Subcutaneous abdominal adipose tissue (tissue), 5 donors: ENCODE measurements at regions not wholly inside any gene's neighbourhood (a gene's known extent, or its start where the extent isn't known, plus 50 kb on each side); places are given as distances from the start of the nearest gene placed in this dataset.
"Not testable (repeated sequence)": the region's sequence is repeated elsewhere in the genome, so short reads cannot be mapped to it uniquely, and the experiment has no call there.

Experiments used
- H3K27ac ChIP-seq: one replicate; pipeline ENCODE4 v1.7.0; 2013; ENCODE audit warnings: low read depth, mild to moderate bottlenecking, inconsistent platforms, low read length, moderate library complexity
- H3K27me3 ChIP-seq, 5 donors: one replicate each; pipeline ENCODE4 v1.7.0; 2013; ENCODE audit warnings: low read length in 5 of 5, inconsistent platforms in 1 of 5; ENCODE audit not compliant: control insufficient read depth in 5 of 5, insufficient read depth in 4 of 5
- H3K36me3 ChIP-seq, 5 donors: one replicate each; pipeline ENCODE4 v1.7.0; 2013; ENCODE audit warnings: low read length in 5 of 5; ENCODE audit not compliant: control insufficient read depth in 5 of 5, insufficient read depth in 5 of 5
- H3K4me1 ChIP-seq, 5 donors: one replicate each; pipeline ENCODE4 v1.7.0; 2013; ENCODE audit warnings: low read length in 5 of 5, mild to moderate bottlenecking in 3 of 5, moderate library complexity in 1 of 5; ENCODE audit not compliant: control insufficient read depth in 5 of 5, insufficient read depth in 5 of 5
- H3K4me3 ChIP-seq, 5 donors: one replicate each; pipeline ENCODE4 v1.7.0; 2013; ENCODE audit warnings: low read length in 5 of 5, low read depth in 1 of 5
- H3K9ac ChIP-seq, 5 donors: one replicate each; pipeline ENCODE4 v1.7.0; 2013; ENCODE audit warnings: low read length in 5 of 5, mild to moderate bottlenecking in 4 of 5, moderate library complexity in 3 of 5
- H3K9me3 ChIP-seq, 5 donors: one replicate each; pipeline ENCODE4 v1.7.0; 2013; ENCODE audit warnings: low read length in 5 of 5; ENCODE audit not compliant: control insufficient read depth in 5 of 5
- donor health status: healthy.
- donor health status: healthy.
- donor health status: healthy.
- donor health status: healthy.
- donor health status: healthy.

DNA sequence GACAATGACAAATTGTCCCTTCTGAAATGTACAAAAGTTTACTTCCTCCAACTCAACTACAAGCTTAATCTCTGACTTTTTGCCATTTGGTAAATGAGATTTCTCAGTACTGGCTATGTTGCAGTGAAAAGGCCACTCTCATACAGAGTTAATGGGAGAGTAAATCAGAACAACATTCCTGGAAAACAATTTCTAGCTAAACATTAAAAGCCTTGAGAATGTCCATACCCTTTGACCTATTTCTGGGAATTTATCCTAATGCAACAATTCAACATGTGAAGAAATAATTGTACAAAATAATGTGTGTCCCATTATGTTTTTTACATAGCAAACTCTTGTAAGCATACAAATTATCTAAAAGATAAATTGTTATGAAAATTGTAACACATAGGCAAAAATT, 56.3 kb upstream of the SPEF2 start:
- Histone ChIP-seq H3K36me3 (no peaks in the 10 kb centered on the region), H3K4me3 (no peak overlapping the region), H3K27ac (no peak overlapping the region), H3K27me3 (no peaks in the 10 kb centered on the region), H3K9me3 (peaks cover 0 to 33% (median 10%) of the 10 kb centered on the region in 5 donors), H3K9ac (no peak overlapping the region), H3K4me1 (peaks cover 0 to 2% (median 0%) of the 10 kb centered on the region in 5 donors)

DNA sequence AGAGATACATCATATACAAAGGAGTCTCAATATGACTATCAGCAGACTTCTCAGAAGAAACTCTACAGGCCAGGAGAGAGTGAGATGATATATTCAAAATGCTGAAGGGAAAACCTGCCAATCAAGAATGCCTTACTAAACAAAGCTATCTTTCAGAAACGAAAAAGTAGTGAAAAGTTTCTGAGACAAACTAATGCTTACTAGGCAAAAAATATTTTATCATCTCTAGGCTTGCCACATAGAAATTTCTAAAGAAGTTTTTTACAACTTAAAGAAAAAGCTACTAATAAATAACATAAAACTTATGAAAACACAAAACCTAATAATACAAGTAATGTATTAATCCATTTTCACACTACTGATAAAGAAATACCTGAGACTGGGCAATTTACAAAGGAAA, 59.9 kb upstream of the SPEF2 start:
- H3K27ac ChIP-seq: no peak overlapping the region
- peaks cover 0 to 31% (median 17%) of the 10 kb centered on the region in 5 donors for H3K9me3 ChIP-seq
- H3K27me3 ChIP-seq: no peaks in the 10 kb centered on the region
- peaks cover 0 to 2% (median 0%) of the 10 kb centered on the region in 5 donors for H3K4me1 ChIP-seq
- no peaks in the 10 kb centered on the region for H3K36me3 ChIP-seq
- no peak overlapping the region for H3K9ac ChIP-seq
- no peak overlapping the region for H3K4me3 ChIP-seq

DNA sequence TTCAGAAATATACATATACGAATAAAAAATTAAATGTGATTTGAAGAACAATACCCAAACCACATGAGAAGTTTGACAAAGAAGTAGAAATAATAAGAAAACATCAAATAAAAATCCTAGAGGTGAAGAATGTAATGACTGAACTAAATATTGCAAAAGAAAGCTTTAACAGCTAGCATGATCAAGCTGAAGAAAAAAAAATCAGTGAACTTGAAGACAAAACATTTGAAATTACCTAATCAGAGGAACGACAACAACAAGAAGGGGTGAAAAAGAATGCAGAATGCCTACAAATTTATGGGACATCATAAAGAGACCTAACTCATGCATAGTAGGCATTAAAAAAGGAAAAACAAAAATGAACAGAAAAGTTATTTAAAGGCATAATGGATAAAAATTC, 60.5 kb upstream of the SPEF2 start:
- Histone ChIP-seq H3K27ac (no peak overlapping the region), H3K9ac (no peak overlapping the region), H3K9me3 (peaks cover 0 to 30% (median 17%) of the 10 kb centered on the region in 5 donors), H3K4me3 (no peak overlapping the region), H3K27me3 (no peaks in the 10 kb centered on the region), H3K36me3 (no peaks in the 10 kb centered on the region), H3K4me1 (peaks cover 0 to 2% (median 0%) of the 10 kb centered on the region in 5 donors)

DNA sequence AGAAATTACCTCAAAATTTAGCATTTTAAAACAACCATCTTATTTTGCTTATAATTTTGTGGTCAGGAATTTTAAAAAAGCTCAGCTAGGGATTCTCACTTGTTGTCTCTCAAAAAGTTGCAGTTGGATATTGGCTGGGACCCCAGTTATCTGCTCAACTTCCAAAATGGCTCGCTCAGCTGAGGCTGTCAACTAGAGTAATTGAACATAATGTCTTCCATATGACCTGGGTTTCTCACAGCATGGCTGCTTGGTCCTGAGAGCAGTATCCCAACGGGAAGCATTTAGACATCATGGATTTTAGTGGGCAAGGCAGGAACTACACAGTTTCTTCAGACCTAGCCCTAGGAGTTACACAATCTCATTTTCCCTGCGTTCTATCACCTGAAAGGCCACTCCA, 63.6 kb upstream of the SPEF2 start:
- peaks cover 0 to 28% (median 17%) of the 10 kb centered on the region in 5 donors for H3K9me3 ChIP-seq
- no peak overlapping the region for H3K27ac ChIP-seq
- no peaks in the 10 kb centered on the region for H3K4me1 ChIP-seq
- no peaks in the 10 kb centered on the region for H3K27me3 ChIP-seq
- H3K9ac ChIP-seq: no peak overlapping the region
- no peaks in the 10 kb centered on the region for H3K36me3 ChIP-seq
- H3K4me3 ChIP-seq: no peak overlapping the region

DNA sequence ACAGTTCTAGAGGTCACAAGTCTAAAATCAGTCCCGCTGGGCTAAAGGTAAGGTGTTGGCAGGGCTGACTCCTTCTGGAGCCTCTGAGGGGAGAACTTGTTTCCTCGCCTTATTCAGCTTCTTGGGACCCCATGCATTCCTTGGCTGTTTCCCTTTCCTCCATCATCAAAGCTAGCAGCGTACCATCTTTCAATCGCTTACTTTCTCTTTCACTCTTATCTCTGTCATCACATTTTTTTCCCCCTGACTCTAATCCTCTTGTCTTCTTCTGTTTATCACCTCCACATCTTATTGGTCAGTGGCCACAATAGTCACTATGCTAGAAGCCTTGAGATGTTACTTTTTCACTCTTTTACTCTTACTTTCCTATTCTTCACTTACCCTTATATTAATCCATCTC, 72.5 kb upstream of the SPEF2 start:
- Histone ChIP-seq H3K4me3 (no peak overlapping the region), H3K36me3 (no peaks in the 10 kb centered on the region), H3K9me3 (peaks cover 0 to 4% (median 0%) of the 10 kb centered on the region in 5 donors), H3K9ac (no peak overlapping the region), H3K27me3 (no peaks in the 10 kb centered on the region), H3K27ac (no peak overlapping the region), H3K4me1 (no peaks in the 10 kb centered on the region)

DNA sequence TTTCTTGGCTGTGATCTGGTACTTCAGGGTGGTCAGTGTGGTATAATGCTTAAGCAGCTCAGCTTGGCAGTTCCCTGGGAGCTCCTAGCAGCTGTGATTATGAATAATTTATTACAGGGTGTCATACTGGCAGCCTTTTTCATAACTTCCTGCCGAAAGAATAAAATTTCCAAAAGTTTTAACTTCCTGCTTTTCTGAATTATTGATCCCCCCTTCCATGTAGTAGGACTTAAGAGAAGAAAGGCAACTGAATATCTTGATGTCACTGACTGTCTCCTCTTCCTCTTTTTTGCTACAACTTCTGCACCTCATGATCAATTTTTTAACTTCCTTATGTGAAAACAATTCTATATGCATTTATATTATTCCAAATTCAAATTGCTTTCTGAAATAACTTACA, 74.3 kb upstream of the SPEF2 start:
- no peaks in the 10 kb centered on the region for H3K36me3 ChIP-seq
- H3K27me3 ChIP-seq: no peaks in the 10 kb centered on the region
- H3K9ac ChIP-seq: no peak overlapping the region
- no peak overlapping the region for H3K4me3 ChIP-seq
- peaks cover 0 to 4% (median 0%) of the 10 kb centered on the region in 5 donors for H3K9me3 ChIP-seq
- H3K27ac ChIP-seq: no peak overlapping the region
- H3K4me1 ChIP-seq: no peaks in the 10 kb centered on the region

DNA sequence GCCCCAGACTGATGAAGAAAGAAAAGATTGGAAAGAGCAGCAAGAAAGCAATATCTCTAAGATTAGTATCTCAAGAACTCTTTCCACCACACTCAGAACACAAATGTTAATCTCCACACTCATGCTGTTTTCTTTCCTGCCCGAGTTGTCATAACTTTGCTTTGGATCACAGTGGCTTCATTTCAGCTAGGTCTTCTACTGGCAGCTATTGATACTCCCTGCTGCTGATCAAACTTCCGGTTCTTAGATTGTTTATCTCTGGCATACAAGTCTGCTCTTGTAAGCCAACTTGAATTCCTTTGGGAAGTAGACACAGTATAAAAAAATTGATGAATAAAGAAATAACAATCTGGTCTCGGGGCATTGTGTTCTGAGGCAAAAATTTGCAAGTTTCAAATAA, 77.7 kb upstream of the SPEF2 start:
- Histone ChIP-seq H3K36me3 (no peaks in the 10 kb centered on the region), H3K4me3 (no peak overlapping the region), H3K4me1 (no peaks in the 10 kb centered on the region), H3K9me3 (peaks cover 0 to 4% (median 0%) of the 10 kb centered on the region in 5 donors), H3K9ac (no peak overlapping the region), H3K27ac (no peak overlapping the region), H3K27me3 (no peaks in the 10 kb centered on the region)

DNA sequence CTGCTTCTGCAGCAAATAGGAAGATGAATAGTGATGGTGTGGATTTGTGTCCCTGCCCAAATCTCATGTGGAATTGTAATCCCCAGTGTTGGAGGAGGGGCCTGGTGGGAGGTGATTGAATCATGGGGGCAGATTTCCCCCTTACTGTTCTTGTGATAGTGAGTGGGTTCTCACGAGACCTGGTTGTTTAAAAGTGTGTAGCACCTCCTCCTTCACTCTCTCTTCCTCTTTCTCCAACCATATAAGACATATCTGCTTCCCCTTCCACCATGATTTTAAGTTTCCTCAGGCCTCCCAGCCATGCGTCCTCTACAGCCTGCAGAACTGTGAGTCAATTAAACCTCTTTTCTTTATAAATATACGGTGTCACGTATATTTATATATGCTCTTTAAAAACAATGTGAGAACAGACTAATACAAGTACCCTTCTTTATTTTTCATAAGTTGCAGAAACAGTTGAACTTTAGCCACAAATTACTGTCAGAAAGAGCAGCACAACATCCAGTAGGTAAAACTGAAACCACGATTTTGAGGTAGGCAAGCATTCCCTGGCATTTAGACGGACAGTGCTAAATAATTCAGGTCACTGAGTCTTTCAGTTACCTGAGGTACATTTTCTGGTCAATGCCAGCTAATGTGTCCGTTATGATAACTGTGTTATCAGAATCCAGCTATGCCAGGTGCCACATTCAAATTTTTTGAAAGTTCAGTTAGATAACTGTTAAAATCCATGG, 79.3 kb upstream of the SPEF2 start:
- Histone ChIP-seq H3K9ac (no peak overlapping the region), H3K27me3 (no peaks in the 10 kb centered on the region), H3K36me3 (no peaks in the 10 kb centered on the region), H3K27ac (no peak overlapping the region), H3K4me1 (no peaks in the 10 kb centered on the region), H3K4me3 (no peak overlapping the region), H3K9me3 (peaks cover 0 to 4% (median 0%) of the 10 kb centered on the region in 5 donors)

DNA sequence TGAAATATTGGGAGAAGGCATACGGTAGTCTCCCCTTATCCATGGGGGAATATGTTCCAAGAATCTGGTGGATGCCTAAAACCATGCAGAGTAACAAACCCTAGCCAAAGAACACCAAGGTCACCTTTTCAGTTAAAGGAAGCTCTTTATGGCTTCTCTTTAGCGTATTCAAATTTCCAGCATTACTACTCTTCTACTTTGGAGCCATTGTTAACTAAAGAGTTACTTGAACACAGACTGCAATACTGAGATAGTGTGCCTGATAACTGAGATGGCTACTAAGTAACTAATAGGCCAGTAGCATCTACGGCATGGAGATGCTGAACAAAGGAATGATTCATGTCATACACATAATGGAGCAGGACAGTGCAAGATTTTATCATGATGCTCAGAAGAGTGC, 84.5 kb upstream of the SPEF2 start:
- Histone ChIP-seq H3K27me3 (no peaks in the 10 kb centered on the region), H3K36me3 (no peaks in the 10 kb centered on the region), H3K4me1 (no peaks in the 10 kb centered on the region), H3K27ac (no peak overlapping the region), H3K9me3 (no peaks in the 10 kb centered on the region), H3K4me3 (no peak overlapping the region), H3K9ac (no peak overlapping the region)

DNA sequence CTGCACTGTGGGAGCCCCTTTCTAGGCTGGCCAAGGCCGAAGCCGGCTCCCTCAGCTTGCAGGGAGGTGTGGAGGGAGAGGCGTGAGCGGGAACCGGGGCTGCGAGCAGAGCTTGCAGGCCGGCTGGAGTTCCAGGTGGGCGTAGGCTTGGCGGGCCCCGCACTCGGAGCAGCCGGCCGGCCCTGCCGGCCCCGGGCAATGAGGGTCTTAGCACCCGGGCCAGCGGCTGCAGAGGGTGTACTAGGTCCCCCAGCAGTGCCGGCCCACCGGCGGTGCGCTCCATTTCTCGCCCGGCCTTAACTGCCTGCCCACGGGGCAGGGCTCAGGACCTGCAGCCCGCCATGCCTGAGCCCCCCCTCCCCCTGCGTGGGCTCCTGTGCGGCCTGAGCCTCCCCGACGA, 86.1 kb upstream of the SPEF2 start:
- not testable (repeated sequence) for H3K4me1 ChIP-seq, H3K9me3 ChIP-seq, H3K4me3 ChIP-seq, H3K36me3 ChIP-seq, H3K27me3 ChIP-seq, H3K9ac ChIP-seq, H3K27ac ChIP-seq
